Sigmoid colon (tissue), 6 donors: ENCODE measurements at regions not wholly inside any gene's neighbourhood (a gene's known extent, or its start where the extent isn't known, plus 50 kb on each side); places are given as distances from the start of the nearest gene placed in this dataset.
A peak's percentile ranks its signal among the peaks of the same experiment; 100 is the strongest.

Experiments
- DNase-seq: peaks from one replicate; pipeline ENCODE4 v3.0.0-alpha.2; 2019
- H3K27ac ChIP-seq, 4 donors: fragments of 200-600 bp; sonication (generic); one replicate each; pipeline ENCODE4 v1.5.1; 2016 to 2019; ENCODE audit warnings: mild to moderate bottlenecking in 1 of 4
- H3K27me3 ChIP-seq, 3 donors: fragments of 200-600 bp; sonication (generic); one replicate each; pipeline ENCODE4 v1.5.1; 2019; ENCODE audit warnings: mild to moderate bottlenecking in 1 of 3
- H3K36me3 ChIP-seq, 4 donors: fragments of 200-600 bp; sonication (generic); one replicate each; pipeline ENCODE4 v1.5.1; 2016 to 2019
- H3K4me1 ChIP-seq, 4 donors: fragments of 200-600 bp; sonication (generic); one replicate each; pipeline ENCODE4 v1.5.1; 2017 to 2019
- H3K4me3 ChIP-seq, 4 donors: fragments of 200-600 bp; sonication (generic); one replicate each; pipeline ENCODE4 v1.5.1; 2017 to 2019; ENCODE audit warnings: mild to moderate bottlenecking in 2 of 4, moderate library complexity in 1 of 4
- H3K9me3 ChIP-seq, 4 donors: fragments of 200-600 bp in 3 of 4; sonication (generic) in 3 of 4; one replicate each; pipeline versions ENCODE4 v1.5.1 to v1.6.1; 2013 to 2019
- EP300 ChIP-seq, 4 donors: sonication (generic); formaldehyde crosslinking; IDR thresholded peaks; one replicate each; pipeline ENCODE4 v1.6.1; 2017; ENCODE audit warnings: antibody characterized with exemption in 4 of 4
- POLR2A ChIP-seq, 2 donors: fragments of 450-650 bp; IDR thresholded peaks; one replicate each; pipeline ENCODE4 v1.6.1; 2016; ENCODE audit warnings: antibody characterized with exemption in 2 of 2, mild to moderate bottlenecking in 2 of 2, moderate library complexity in 2 of 2
- POLR2AphosphoS5 ChIP-seq, 4 donors: sonication (generic); formaldehyde crosslinking; IDR thresholded peaks; one replicate each; pipeline ENCODE4 v1.6.1; 2017; ENCODE audit warnings: antibody characterized with exemption in 4 of 4
- WGBS, 2 donors: extraction: QIAGEN DNeasy Blood & Tissue Kit; methylation state at CpG; one replicate each; pipeline ENCODE4 v1.1.7; 2013; 5-methylcytosine and 5-hydroxymethylcytosine counted together
- intact Hi-C: fragments of 100-400 bp; cut with DNase I; formaldehyde crosslinking; loops from one replicate; pipeline ENCODE4 v1.15.1; 2023
- TF ChIP-seq, protein P1 (sequence below), 4 experiments: fragments of 450-650 bp in 3 of 4; fragments of 200-600 bp in 1 of 4; IDR thresholded peaks; one replicate each; pipeline ENCODE4 v1.5.1; 2016 to 2019; ENCODE audit warnings: antibody characterized with exemption in 4 of 4, mild to moderate bottlenecking in 3 of 4, moderate library complexity in 2 of 4
- donor health status: healthy with polysubstance abuse.
- donor health status: healthy.

DNA sequence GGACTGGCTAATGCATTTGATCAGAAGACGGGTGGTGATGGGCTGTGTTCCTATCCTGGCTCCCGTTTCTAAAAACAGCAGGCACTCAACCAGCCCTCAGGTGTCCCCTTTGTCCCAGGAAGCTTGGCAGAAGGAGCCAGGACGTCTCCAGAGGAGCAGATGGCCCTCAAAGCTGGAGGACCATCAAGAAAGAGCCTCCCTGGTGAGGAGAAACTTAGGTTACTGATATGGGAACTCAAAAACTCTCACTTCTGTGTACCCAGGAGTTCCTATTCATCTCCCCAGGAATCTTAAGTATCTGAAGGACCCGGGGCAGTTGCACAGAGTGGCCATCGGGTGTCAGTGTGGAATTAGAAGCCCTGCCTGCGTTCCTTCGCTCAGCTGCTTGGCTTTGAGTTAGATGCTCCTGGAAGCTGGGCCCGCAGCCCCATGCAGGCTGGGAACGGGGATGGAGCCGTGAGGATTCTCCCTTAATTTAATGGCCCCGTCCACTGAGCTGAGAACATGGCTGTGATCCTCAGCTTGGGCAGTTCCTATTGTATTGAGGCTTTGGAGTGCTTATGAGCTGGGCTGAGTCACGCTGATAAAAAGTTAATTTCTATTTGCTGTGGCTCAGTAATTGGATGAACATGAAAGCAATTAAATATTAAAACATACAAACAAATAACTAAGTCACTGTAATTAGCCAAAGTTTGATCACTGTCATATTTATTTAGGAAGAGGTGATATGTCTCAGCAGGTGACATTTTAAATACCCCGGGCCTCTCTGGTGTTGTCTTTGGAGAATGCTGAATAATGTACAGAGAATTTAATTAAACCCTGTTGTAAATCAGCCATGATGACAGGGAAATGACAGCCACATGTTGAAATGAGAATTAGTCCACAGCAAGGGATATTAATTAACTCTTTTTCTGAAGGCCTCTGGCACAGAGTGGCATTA, 402.1 kb downstream of the SEC14L1 start:
- H3K9me3 ChIP-seq: no peaks in the 10 kb centered on the region
- no peaks in the 10 kb centered on the region for H3K36me3 ChIP-seq
- WGBS, 2 donors: 10 to 25% methylated on average over 13 of the region's 13 CpGs
- DNase-seq: peak; percentile 93
- H3K27me3 ChIP-seq: no peaks in the 10 kb centered on the region
- H3K27ac ChIP-seq: no peak overlapping the region
- peaks cover 0 to 25% (median 10%) of the 10 kb centered on the region in 4 donors for H3K4me1 ChIP-seq
- TF ChIP-seq POLR2AphosphoS5 (IDR thresholded peaks at IDR 0.05) (peak in 1 of 4 donors; percentile 14), EP300 (IDR thresholded peaks at IDR 0.05) (no peak)
- TF ChIP-seq, protein P1, sequence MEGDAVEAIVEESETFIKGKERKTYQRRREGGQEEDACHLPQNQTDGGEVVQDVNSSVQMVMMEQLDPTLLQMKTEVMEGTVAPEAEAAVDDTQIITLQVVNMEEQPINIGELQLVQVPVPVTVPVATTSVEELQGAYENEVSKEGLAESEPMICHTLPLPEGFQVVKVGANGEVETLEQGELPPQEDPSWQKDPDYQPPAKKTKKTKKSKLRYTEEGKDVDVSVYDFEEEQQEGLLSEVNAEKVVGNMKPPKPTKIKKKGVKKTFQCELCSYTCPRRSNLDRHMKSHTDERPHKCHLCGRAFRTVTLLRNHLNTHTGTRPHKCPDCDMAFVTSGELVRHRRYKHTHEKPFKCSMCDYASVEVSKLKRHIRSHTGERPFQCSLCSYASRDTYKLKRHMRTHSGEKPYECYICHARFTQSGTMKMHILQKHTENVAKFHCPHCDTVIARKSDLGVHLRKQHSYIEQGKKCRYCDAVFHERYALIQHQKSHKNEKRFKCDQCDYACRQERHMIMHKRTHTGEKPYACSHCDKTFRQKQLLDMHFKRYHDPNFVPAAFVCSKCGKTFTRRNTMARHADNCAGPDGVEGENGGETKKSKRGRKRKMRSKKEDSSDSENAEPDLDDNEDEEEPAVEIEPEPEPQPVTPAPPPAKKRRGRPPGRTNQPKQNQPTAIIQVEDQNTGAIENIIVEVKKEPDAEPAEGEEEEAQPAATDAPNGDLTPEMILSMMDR (IDR thresholded peaks at IDR 0.05): peak; percentile 90 to 93 (median 92)
- no peak overlapping the region for H3K4me3 ChIP-seq
- intact Hi-C loops: loop anchor here (1.0 to 5.0 kb wide), 3 partner anchors 192 to 471 kb away; no protein-coding TSS in a partner anchor

GRCh38 chr17:77543801-77544200, 403.0 kb downstream of the SEC14L1 start:
- 13 to 68% methylated on average over 15 of the region's 15 CpGs for WGBS, 2 donors
- Histone ChIP-seq H3K9me3 (no peaks in the 10 kb centered on the region), H3K27me3 (no peaks in the 10 kb centered on the region), H3K27ac (no peak overlapping the region), H3K4me1 (peaks cover 0 to 34% (median 11%) of the 10 kb centered on the region in 4 donors), H3K4me3 (no peak overlapping the region), H3K36me3 (no peaks in the 10 kb centered on the region)
- no peak for DNase-seq
- no peak for TF ChIP-seq POLR2AphosphoS5 (IDR thresholded peaks at IDR 0.05)
- TF ChIP-seq, protein P1 (IDR thresholded peaks at IDR 0.05): no peak
- no peak for TF ChIP-seq EP300 (IDR thresholded peaks at IDR 0.05)
- TF ChIP-seq POLR2A (IDR thresholded peaks at IDR 0.05): no peak
- intact Hi-C loops: loop anchor here (2.0 to 5.0 kb wide), 2 partner anchors 191 to 418 kb away; no protein-coding TSS in a partner anchor

GRCh38 chr17:77544347-77545110, 403.8 kb downstream of the SEC14L1 start:
- no peak overlapping the region for H3K4me3 ChIP-seq
- no peaks in the 10 kb centered on the region for H3K36me3 ChIP-seq
- TF ChIP-seq EP300 (IDR thresholded peaks at IDR 0.05): no peak
- no peak for TF ChIP-seq POLR2AphosphoS5 (IDR thresholded peaks at IDR 0.05)
- TF ChIP-seq POLR2A (IDR thresholded peaks at IDR 0.05): no peak
- TF ChIP-seq, protein P1 (IDR thresholded peaks at IDR 0.05): no peak
- H3K9me3 ChIP-seq: no peaks in the 10 kb centered on the region
- intact Hi-C loops: loop anchor here (5.0 kb wide), 1 partner anchor 418 kb away; no protein-coding TSS in a partner anchor
- DNase-seq: no peak
- no peak overlapping the region for H3K27ac ChIP-seq
- 73 to 76% methylated on average over 13 of the region's 13 CpGs for WGBS, 2 donors
- H3K27me3 ChIP-seq: no peaks in the 10 kb centered on the region
- H3K4me1 ChIP-seq: peaks cover 0 to 37% (median 11%) of the 10 kb centered on the region in 4 donors

DNA sequence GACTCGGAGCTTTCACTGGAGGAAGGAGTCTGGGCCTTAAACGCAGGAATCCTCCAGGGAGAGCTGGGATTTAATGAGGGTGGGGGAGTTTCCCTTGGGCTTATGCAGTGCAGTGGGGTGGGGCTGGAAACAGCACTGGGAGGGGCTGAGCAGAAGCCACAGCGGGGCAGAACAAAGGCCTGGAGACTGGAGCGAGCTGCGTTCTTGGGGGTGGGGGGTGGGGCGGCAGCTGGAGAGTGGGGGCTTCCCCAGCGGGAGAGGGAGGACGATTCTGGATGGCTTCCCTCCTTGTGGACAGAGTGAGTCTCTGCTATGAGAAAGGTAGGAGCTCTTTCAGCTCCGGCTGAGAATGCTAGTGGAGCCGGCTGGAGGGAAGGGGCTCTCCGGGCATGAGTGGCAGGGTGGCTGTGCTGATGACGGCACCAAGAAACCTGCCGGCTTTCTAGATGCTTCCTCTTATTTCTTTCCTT, 406.0 kb downstream of the SEC14L1 start:
- WGBS, 2 donors: 10 to 48% methylated on average over 13 of the region's 13 CpGs
- H3K27me3 ChIP-seq: no peaks in the 10 kb centered on the region
- H3K4me1 ChIP-seq: peaks cover 0 to 37% (median 11%) of the 10 kb centered on the region in 4 donors
- DNase-seq: no peak
- intact Hi-C loops: no loop called here
- H3K9me3 ChIP-seq: no peaks in the 10 kb centered on the region
- peak overlapping the region; percentile 23 to 61 (median 54) for H3K27ac ChIP-seq
- TF ChIP-seq, protein P1 (IDR thresholded peaks at IDR 0.05): no peak
- TF ChIP-seq EP300 (IDR thresholded peaks at IDR 0.05) (no peak), POLR2AphosphoS5 (IDR thresholded peaks at IDR 0.05) (no peak), POLR2A (IDR thresholded peaks at IDR 0.05) (no peak)
- peak overlapping the region in 3 of 4 donors; percentile 28 to 44 (median 44) for H3K4me3 ChIP-seq
- no peaks in the 10 kb centered on the region for H3K36me3 ChIP-seq
